ENCODE measurements at regions not wholly inside any gene's neighbourhood (a gene's known extent, or its start where the extent isn't known, plus 50 kb on each side); places are given as distances from the start of the nearest gene placed in this dataset.

DNA sequence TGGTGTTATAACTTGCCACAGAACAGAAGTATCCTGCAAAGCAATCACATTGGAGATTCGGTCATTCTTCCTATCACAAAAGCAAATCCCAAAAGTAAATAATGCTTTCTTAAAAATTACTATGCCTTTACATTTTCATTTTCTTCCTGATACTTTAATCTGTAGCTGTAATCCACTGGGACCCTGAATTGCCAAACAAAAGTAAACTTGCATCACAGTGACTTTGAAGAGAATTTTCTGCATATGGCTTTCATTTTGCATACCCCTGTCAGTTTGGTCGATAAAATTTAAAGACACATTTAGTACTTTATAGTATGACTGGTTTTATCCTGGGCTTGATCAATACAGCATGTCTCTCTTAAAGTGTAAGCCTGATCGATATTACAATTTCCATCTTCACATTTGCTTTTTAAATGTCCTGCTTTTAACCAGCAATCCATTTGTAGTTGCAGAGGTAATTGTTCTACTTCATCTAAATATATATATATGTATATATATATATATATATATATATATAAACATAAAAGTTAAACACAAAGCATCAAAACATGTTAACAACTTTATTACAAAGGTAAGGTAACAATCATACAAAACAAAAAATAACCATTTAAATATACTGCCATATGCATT is 53.7 kb upstream of the PLEKHA5 start:
- DNase-seq (ENCODE audit: extremely low spot score) = no peak
- POLR2A ChIA-PET = no interaction called here
- TF ChIP-seq, protein P1, sequence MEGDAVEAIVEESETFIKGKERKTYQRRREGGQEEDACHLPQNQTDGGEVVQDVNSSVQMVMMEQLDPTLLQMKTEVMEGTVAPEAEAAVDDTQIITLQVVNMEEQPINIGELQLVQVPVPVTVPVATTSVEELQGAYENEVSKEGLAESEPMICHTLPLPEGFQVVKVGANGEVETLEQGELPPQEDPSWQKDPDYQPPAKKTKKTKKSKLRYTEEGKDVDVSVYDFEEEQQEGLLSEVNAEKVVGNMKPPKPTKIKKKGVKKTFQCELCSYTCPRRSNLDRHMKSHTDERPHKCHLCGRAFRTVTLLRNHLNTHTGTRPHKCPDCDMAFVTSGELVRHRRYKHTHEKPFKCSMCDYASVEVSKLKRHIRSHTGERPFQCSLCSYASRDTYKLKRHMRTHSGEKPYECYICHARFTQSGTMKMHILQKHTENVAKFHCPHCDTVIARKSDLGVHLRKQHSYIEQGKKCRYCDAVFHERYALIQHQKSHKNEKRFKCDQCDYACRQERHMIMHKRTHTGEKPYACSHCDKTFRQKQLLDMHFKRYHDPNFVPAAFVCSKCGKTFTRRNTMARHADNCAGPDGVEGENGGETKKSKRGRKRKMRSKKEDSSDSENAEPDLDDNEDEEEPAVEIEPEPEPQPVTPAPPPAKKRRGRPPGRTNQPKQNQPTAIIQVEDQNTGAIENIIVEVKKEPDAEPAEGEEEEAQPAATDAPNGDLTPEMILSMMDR (IDR thresholded peaks at IDR 0.05; ENCODE audit: control extremely low read depth, extremely low read depth, low read depth, missing control alignments) = no peak
- CTCF ChIA-PET = no interaction called here
